Breast epithelium (tissue), 4 donors: ENCODE measurements at regions not wholly inside any gene's neighbourhood (a gene's known extent, or its start where the extent isn't known, plus 50 kb on each side); places are given as distances from the start of the nearest gene placed in this dataset.

Source experiments
- DNase-seq, 2 donors: peaks; one replicate each; pipeline ENCODE4 v3.0.0-alpha.2; 2019; ENCODE audit warnings: low spot score in 2 of 2
- H3K27ac ChIP-seq, 2 donors: fragments of 200-600 bp; sonication (generic) in 1 of 2; one replicate each; pipeline ENCODE4 v1.5.1; 2016 to 2019; ENCODE audit warnings: mild to moderate bottlenecking in 1 of 2
- H3K27me3 ChIP-seq, 2 donors: fragments of 200-600 bp; sonication (generic) in 1 of 2; one replicate each; pipeline versions ENCODE4 v1.5.1 to v1.6.0; 2017 to 2019; ENCODE audit warnings: control low read depth in 1 of 2, mild to moderate bottlenecking in 1 of 2
- H3K36me3 ChIP-seq: fragments of 200-600 bp; one replicate; pipeline ENCODE4 v1.5.1; 2019
- H3K4me1 ChIP-seq, 2 donors: fragments of 200-600 bp; sonication (generic); one replicate each; pipeline ENCODE4 v1.5.1; 2016 to 2019; ENCODE audit warnings: control low read depth in 1 of 2
- H3K4me3 ChIP-seq, 3 donors: fragments of 200-600 bp; sonication (generic); 1 replicate in 2 of 3; 2 replicates in 1 of 3; pipeline ENCODE4 v1.5.1; 2016 to 2019; ENCODE audit warnings: mild to moderate bottlenecking in 3 of 3, moderate library complexity in 2 of 3
- H3K9me3 ChIP-seq, 2 donors: fragments of 200-600 bp; sonication (generic) in 1 of 2; one replicate each; pipeline ENCODE4 v1.5.1; 2016 to 2019; ENCODE audit warnings: control low read depth in 1 of 2
- POLR2A ChIP-seq: fragments of 450-650 bp; IDR thresholded peaks from one replicate; pipeline ENCODE4 v1.6.1; 2016; ENCODE audit warnings: antibody characterized with exemption, mild to moderate bottlenecking, moderate library complexity
- POLR2AphosphoS5 ChIP-seq, 3 donors: sonication (generic); formaldehyde crosslinking; IDR thresholded peaks; one replicate each; pipeline ENCODE4 v1.6.1; 2017; ENCODE audit warnings: antibody characterized with exemption in 3 of 3
- intact Hi-C: fragments of 100-400 bp; cut with DNase I; formaldehyde crosslinking; loops from one replicate; pipeline ENCODE4 v1.15.1; 2023; ENCODE audit warnings: low total_unique reads
- TF ChIP-seq, protein P1 (sequence below), 3 donors: fragments of 450-650 bp; IDR thresholded peaks; one replicate each; pipeline ENCODE4 v1.5.1; 2016 to 2017; ENCODE audit warnings: antibody characterized with exemption in 3 of 3, mild to moderate bottlenecking in 3 of 3, moderate library complexity in 3 of 3

DNA sequence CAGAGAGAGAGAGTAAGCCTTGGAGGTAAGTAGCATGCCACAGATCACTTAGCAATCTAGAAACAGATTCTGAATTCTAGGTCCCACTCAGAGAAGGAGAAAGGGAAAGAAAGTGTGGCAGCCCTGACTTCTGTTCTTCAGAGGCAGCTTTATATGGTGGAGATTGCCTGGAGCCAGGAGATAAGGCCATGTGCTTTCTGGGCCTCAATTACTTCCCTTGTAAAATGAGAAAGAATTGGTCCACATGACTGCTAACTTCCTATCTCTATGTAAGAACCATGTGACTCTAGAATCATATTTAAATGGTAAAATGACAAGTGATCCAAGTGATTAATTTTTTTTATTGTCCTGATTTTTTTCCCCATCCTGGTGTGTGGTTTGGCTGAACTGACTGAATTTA, 64.1 kb downstream of the HHEX start:
- no peak overlapping the region for H3K4me3 ChIP-seq
- intact Hi-C loops: no loop called here
- no peak overlapping the region for H3K27ac ChIP-seq
- H3K27me3 ChIP-seq: no peaks in the 10 kb centered on the region
- H3K9me3 ChIP-seq: no peaks in the 10 kb centered on the region
- TF ChIP-seq POLR2AphosphoS5 (IDR thresholded peaks at IDR 0.05): no peak
- TF ChIP-seq POLR2A: no peak
- TF ChIP-seq, protein P1, sequence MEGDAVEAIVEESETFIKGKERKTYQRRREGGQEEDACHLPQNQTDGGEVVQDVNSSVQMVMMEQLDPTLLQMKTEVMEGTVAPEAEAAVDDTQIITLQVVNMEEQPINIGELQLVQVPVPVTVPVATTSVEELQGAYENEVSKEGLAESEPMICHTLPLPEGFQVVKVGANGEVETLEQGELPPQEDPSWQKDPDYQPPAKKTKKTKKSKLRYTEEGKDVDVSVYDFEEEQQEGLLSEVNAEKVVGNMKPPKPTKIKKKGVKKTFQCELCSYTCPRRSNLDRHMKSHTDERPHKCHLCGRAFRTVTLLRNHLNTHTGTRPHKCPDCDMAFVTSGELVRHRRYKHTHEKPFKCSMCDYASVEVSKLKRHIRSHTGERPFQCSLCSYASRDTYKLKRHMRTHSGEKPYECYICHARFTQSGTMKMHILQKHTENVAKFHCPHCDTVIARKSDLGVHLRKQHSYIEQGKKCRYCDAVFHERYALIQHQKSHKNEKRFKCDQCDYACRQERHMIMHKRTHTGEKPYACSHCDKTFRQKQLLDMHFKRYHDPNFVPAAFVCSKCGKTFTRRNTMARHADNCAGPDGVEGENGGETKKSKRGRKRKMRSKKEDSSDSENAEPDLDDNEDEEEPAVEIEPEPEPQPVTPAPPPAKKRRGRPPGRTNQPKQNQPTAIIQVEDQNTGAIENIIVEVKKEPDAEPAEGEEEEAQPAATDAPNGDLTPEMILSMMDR (IDR thresholded peaks at IDR 0.05): no peak
- no peak for DNase-seq
- H3K36me3 ChIP-seq: no peaks in the 10 kb centered on the region
- H3K4me1 ChIP-seq: peaks cover 0 to 8% of the 10 kb centered on the region in 2 donors

GRCh38 chr10:92755725-92756124, 66.0 kb downstream of the HHEX start:
- Histone ChIP-seq H3K4me1 (peaks cover 0 to 8% of the 10 kb centered on the region in 2 donors), H3K9me3 (no peaks in the 10 kb centered on the region), H3K36me3 (no peaks in the 10 kb centered on the region), H3K4me3 (no peak overlapping the region), H3K27me3 (no peaks in the 10 kb centered on the region), H3K27ac (peak overlapping the region in 1 of 2 donors; percentile 32)
- intact Hi-C loops: no loop called here
- no peak for TF ChIP-seq POLR2A
- TF ChIP-seq, protein P1 (IDR thresholded peaks at IDR 0.05): no peak
- TF ChIP-seq POLR2AphosphoS5 (IDR thresholded peaks at IDR 0.05): no peak
- no peak for DNase-seq

DNA sequence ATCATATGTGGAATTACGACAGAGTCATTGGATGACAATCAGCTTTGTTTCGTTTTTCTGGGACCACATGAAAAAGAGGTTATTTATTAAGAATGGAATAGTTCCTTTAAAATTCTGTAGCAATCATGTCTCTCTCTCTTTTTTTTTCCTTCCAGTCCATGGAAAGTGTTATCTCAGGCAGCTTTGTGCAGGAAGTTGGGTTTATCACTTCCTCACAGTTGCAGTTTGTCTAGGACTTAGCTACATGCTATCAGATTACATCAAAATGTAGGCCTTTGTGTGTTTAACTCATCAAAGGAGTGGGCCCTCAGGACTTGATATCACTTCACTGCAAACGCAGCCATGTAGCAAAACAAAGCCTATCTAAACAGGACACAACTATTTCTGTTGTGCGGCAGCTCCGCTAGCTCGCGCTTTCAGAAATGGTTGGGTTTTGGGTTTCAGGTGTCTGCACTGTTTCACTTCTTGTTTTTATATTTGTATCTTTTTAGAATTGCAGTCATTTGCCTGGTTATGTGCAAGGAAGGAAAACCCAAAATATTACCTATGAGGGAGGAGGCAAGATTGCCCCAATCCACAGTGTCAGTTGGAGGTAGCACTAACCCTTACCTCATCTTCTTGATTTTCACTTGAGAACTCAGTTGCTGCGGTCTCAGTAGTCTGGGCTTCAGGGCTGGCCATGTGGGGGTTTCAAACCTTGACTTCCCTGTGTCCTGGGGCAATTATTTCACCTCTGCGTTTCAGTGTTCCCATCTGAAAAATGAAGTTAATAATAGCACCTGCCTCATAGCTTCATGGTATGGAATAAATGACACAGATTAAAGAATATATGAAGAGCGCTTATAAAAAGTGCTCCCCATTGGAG, 66.7 kb downstream of the HHEX start:
- peaks cover 0 to 8% of the 10 kb centered on the region in 2 donors for H3K4me1 ChIP-seq
- H3K36me3 ChIP-seq: no peaks in the 10 kb centered on the region
- H3K27ac ChIP-seq: peak overlapping the region; percentile 76 to 81
- DNase-seq: no peak
- intact Hi-C loops: no loop called here
- H3K27me3 ChIP-seq: no peaks in the 10 kb centered on the region
- TF ChIP-seq POLR2AphosphoS5 (IDR thresholded peaks at IDR 0.05): peak in 1 of 3 donors; percentile 26
- no peak for TF ChIP-seq POLR2A
- TF ChIP-seq, protein P1 (IDR thresholded peaks at IDR 0.05): no peak
- H3K9me3 ChIP-seq: no peaks in the 10 kb centered on the region
- no peak overlapping the region for H3K4me3 ChIP-seq

GRCh38 chr10:92757066-92757710, 67.4 kb downstream of the HHEX start:
- Histone ChIP-seq H3K9me3 (no peaks in the 10 kb centered on the region), H3K27ac (peak overlapping the region; percentile 76 to 81), H3K36me3 (no peaks in the 10 kb centered on the region), H3K4me1 (peaks cover 0 to 8% of the 10 kb centered on the region in 2 donors), H3K27me3 (no peaks in the 10 kb centered on the region), H3K4me3 (peak overlapping the region in 1 of 3 donors; percentile 6)
- DNase-seq: peak; percentile 55 to 90
- intact Hi-C loops: no loop called here
- TF ChIP-seq POLR2AphosphoS5 (IDR thresholded peaks at IDR 0.05) (peak in 1 of 3 donors; percentile 51), POLR2A (no peak)
- TF ChIP-seq, protein P1 (IDR thresholded peaks at IDR 0.05): no peak

- Histone ChIP-seq H3K9me3 (no peaks in the 10 kb centered on the region), H3K27ac (peak overlapping the region; percentile 76 to 81), H3K4me1 (peaks cover 0 to 8% of the 10 kb centered on the region in 2 donors), H3K27me3 (no peaks in the 10 kb centered on the region), H3K4me3 (no peak overlapping the region), H3K36me3 (no peaks in the 10 kb centered on the region)
- TF ChIP-seq POLR2AphosphoS5 (IDR thresholded peaks at IDR 0.05): no peak
- TF ChIP-seq, protein P1 (IDR thresholded peaks at IDR 0.05): no peak
- TF ChIP-seq POLR2A: no peak
- intact Hi-C loops: no loop called here
- DNase-seq: no peak
These were observed 68.0 kb downstream of the HHEX start for GRCh38 chr10:92757711-92758104.
